OCI-LY1 (cell line): ENCODE measurements at regions not wholly inside any gene's neighbourhood (a gene's known extent, or its start where the extent isn't known, plus 50 kb on each side); places are given as distances from the start of the nearest gene placed in this dataset.

Experiments
- H2AFZ ChIP-seq: fragments of 200-600 bp; sonication (generic), shearing (Covaris generic); 2 replicates; pipeline ENCODE4 v1.6.0; 2014; ENCODE audit warnings: antibody characterized with exemption, mild to moderate bottlenecking, low read length
- H3F3A ChIP-seq: fragments of 200-600 bp; sonication (generic), shearing (Covaris generic); 2 replicates; pipeline ENCODE4 v1.6.0; 2014; ENCODE audit warnings: mild to moderate bottlenecking, antibody characterized with exemption, low read length, moderate library complexity; ENCODE audit not compliant: insufficient read depth
- H3K27ac ChIP-seq: fragments of 200-600 bp; sonication (generic); 2 replicates; pipeline ENCODE4 v1.5.1; 2014; ENCODE audit warnings: low read length, mixed run types, mild to moderate bottlenecking, low read depth; ENCODE audit not compliant: poor library complexity, severe bottlenecking
- H3K27me3 ChIP-seq: fragments of 200-600 bp; sonication (generic); 2 replicates; pipeline ENCODE4 v1.6.0; 2014; ENCODE audit warnings: antibody characterized with exemption, mild to moderate bottlenecking, low read length, moderate library complexity; ENCODE audit not compliant: insufficient read depth
- H3K36me3 ChIP-seq: fragments of 200-600 bp; sonication (generic); 2 replicates; pipeline ENCODE4 v1.6.1; 2014; ENCODE audit warnings: mild to moderate bottlenecking, antibody characterized with exemption, low read length, moderate library complexity, mixed read lengths; ENCODE audit not compliant: insufficient read depth
- H3K4me1 ChIP-seq: fragments of 200-600 bp; sonication (generic); 2 replicates; pipeline ENCODE4 v1.5.1; 2014; ENCODE audit warnings: mild to moderate bottlenecking, low read length, moderate library complexity; ENCODE audit not compliant: insufficient read depth, severe bottlenecking
- H3K4me2 ChIP-seq: fragments of 200-600 bp; sonication (generic), shearing (Covaris generic); 2 replicates; pipeline ENCODE4 v1.6.1; 2014; ENCODE audit warnings: low read length
- H3K4me3 ChIP-seq: fragments of 200-600 bp; sonication (generic); 2 replicates; pipeline ENCODE4 v1.5.1; 2014; ENCODE audit warnings: low read length, low read depth, mild to moderate bottlenecking, mixed read lengths; ENCODE audit not compliant: poor library complexity, severe bottlenecking
- H3K79me2 ChIP-seq: fragments of 200-600 bp; shearing (Covaris generic); 2 replicates; pipeline ENCODE4 v1.6.1; 2016; ENCODE audit warnings: mixed run types, low read length, mixed read lengths; ENCODE audit not compliant: insufficient read depth
- H3K9ac ChIP-seq: fragments of 200-600 bp; sonication (generic), shearing (Covaris generic); 2 replicates; pipeline ENCODE4 v1.6.1; 2014; ENCODE audit warnings: mild to moderate bottlenecking, low read length, mixed read lengths
- H3K9me2 ChIP-seq: fragments of 200-600 bp; sonication (generic), shearing (Covaris generic); 2 replicates; pipeline ENCODE4 v1.6.1; 2014; ENCODE audit warnings: low read depth, mild to moderate bottlenecking, low read length, mixed read lengths
- H3K9me3 ChIP-seq: fragments of 200-600 bp; shearing (Covaris generic); 2 replicates; pipeline ENCODE4 v1.6.1; 2014; ENCODE audit warnings: low read length, mixed read lengths
- H4K20me1 ChIP-seq: fragments of 200-600 bp; sonication (generic), shearing (Covaris generic); 2 replicates; pipeline ENCODE4 v1.6.0; 2016; ENCODE audit warnings: mild to moderate bottlenecking, low read length; ENCODE audit not compliant: insufficient read depth
- EZH2 ChIP-seq: fragments of 200-600 bp; sonication (generic), shearing (Covaris generic); IDR thresholded peaks from 2 replicates; pipeline ENCODE4 v1.8.0; 2017; ENCODE audit warnings: borderline replicate concordance, mixed run types, mild to moderate bottlenecking, antibody characterized with exemption, low read length, moderate library complexity, mixed read lengths
- TF ChIP-seq, protein P1 (sequence below): fragments of 200-600 bp; sonication (generic), shearing (Covaris generic); IDR thresholded peaks from 2 replicates; pipeline ENCODE4 v1.5.1; 2017; ENCODE audit warnings: mild to moderate bottlenecking, antibody characterized with exemption, low read length, moderate library complexity, mixed read lengths

DNA sequence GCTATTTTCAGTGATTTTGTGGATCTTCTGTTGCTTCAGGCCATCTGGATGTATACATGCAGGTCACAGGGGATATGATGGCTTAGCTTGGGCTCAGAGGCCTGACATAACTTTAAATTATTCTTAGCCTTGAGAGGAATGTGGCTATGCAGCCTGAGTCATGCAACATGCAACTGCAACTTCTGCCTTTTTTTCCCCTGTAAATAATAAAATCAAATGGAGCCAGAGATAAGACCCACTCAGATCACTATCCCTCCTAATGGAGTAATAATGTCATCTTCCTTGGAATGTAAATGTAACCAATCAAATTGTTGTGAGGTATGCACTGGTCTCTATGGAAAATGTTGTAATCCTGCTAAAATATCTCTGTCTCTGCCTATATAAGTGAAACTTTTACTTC is 54.9 kb downstream of the MAGEB17 start:
- no peak overlapping the region for H3K4me3 ChIP-seq
- no peak overlapping the region for H3K4me2 ChIP-seq
- no peaks in the 10 kb centered on the region for H3K27me3 ChIP-seq
- H3K9ac ChIP-seq, result no peak overlapping the region
- no peaks in the 10 kb centered on the region for H4K20me1 ChIP-seq
- no peaks in the 10 kb centered on the region for H3K9me2 ChIP-seq
- H3K9me3 ChIP-seq, result no peaks in the 10 kb centered on the region
- no peak overlapping the region for H2AFZ ChIP-seq
- H3K27ac ChIP-seq, result no peak overlapping the region
- TF ChIP-seq, protein P1, sequence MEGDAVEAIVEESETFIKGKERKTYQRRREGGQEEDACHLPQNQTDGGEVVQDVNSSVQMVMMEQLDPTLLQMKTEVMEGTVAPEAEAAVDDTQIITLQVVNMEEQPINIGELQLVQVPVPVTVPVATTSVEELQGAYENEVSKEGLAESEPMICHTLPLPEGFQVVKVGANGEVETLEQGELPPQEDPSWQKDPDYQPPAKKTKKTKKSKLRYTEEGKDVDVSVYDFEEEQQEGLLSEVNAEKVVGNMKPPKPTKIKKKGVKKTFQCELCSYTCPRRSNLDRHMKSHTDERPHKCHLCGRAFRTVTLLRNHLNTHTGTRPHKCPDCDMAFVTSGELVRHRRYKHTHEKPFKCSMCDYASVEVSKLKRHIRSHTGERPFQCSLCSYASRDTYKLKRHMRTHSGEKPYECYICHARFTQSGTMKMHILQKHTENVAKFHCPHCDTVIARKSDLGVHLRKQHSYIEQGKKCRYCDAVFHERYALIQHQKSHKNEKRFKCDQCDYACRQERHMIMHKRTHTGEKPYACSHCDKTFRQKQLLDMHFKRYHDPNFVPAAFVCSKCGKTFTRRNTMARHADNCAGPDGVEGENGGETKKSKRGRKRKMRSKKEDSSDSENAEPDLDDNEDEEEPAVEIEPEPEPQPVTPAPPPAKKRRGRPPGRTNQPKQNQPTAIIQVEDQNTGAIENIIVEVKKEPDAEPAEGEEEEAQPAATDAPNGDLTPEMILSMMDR, result no peak
- no peak for TF ChIP-seq EZH2
- no peaks in the 10 kb centered on the region for H3F3A ChIP-seq
- no peaks in the 10 kb centered on the region for H3K4me1 ChIP-seq
- no peaks in the 10 kb centered on the region for H3K36me3 ChIP-seq
- H3K79me2 ChIP-seq, result no peaks in the 10 kb centered on the region

DNA sequence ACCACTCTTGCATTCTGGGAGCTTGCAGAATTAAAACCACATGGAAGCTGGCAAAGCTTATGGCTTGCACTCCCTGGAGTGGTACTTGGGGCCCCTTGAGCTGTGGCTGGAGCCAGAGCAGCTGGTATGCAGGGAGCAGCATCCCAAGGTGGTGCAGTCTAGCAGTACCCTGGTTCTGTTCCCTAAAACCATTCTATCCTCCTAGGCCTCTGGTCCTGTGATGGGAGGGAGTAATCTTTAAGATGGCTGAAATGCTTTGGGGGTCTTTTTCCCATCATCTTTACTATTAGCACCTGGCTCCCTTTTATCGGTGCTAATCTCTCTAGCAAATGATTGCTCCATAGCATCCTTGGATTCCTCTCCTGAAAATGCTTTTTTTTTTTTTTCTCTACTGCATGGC is 56.1 kb downstream of the MAGEB17 start:
- Histone ChIP-seq H3K9ac (no peak overlapping the region), H2AFZ (no peak overlapping the region)

DNA sequence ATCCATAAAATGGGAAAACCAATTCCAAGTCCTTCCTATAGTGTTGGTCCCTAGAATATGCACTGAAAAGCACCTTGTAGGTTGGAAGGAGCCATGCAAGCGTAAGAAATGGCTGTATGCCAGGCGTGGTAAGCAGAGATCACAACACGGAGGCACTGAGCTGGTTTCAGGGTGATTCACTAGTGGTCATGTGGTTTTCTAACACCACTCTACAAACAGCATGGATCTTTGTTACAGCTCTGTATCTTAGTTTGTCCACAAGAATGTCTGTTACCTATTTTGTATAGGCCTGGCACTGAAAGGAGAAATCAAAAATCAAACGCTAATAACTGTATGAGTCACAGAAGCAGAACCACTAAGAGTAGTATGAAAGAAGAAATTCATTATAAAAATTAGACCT is 71.9 kb downstream of the MAGEB17 start:
- TF ChIP-seq, protein P1, result no peak
- TF ChIP-seq EZH2, result no peak
- Histone ChIP-seq H3K9me3 (no peaks in the 10 kb centered on the region), H3K9me2 (no peaks in the 10 kb centered on the region), H3K79me2 (no peaks in the 10 kb centered on the region), H3F3A (no peaks in the 10 kb centered on the region), H3K9ac (no peak overlapping the region), H3K27me3 (no peaks in the 10 kb centered on the region), H3K4me2 (no peak overlapping the region), H3K36me3 (no peaks in the 10 kb centered on the region), H4K20me1 (no peaks in the 10 kb centered on the region), H2AFZ (no peak overlapping the region), H3K4me1 (no peaks in the 10 kb centered on the region), H3K4me3 (no peak overlapping the region), H3K27ac (no peak overlapping the region)

More for the DNA sequence above, 56.1 kb downstream of the MAGEB17 start:
- no peak overlapping the region for H3K4me2 ChIP-seq
- H3K9me3 ChIP-seq, result no peaks in the 10 kb centered on the region
- H3K27ac ChIP-seq, result no peak overlapping the region
- H3K4me1 ChIP-seq, result no peaks in the 10 kb centered on the region
- H4K20me1 ChIP-seq, result no peaks in the 10 kb centered on the region
- no peaks in the 10 kb centered on the region for H3F3A ChIP-seq
- H3K36me3 ChIP-seq, result no peaks in the 10 kb centered on the region
- no peak overlapping the region for H3K4me3 ChIP-seq
- no peaks in the 10 kb centered on the region for H3K9me2 ChIP-seq
- no peaks in the 10 kb centered on the region for H3K27me3 ChIP-seq
- no peaks in the 10 kb centered on the region for H3K79me2 ChIP-seq
- TF ChIP-seq, protein P1, result no peak
- no peak for TF ChIP-seq EZH2
